Brain microvascular endothelial cell (primary cell): ENCODE measurements at regions not wholly inside any gene's neighbourhood (a gene's known extent, or its start where the extent isn't known, plus 50 kb on each side); places are given as distances from the start of the nearest gene placed in this dataset.

ENCODE experiments used
- DNase-seq: peaks from one replicate; pipeline ENCODE4 v3.0.0-alpha.2; 2020
- H3K27ac ChIP-seq: fragments of 250-450 bp; sonication (Bioruptor Pico); 2 replicates; pipeline ENCODE4 v1.5.1; 2020; ENCODE audit warnings: mild to moderate bottlenecking, moderate library complexity
- H3K27me3 ChIP-seq: fragments of 250-450 bp; sonication (Bioruptor Pico); replicated peaks from 2 replicates; pipeline ENCODE4 v1.5.1; 2020; ENCODE audit warnings: mild to moderate bottlenecking
- H3K36me3 ChIP-seq: fragments of 250-450 bp; sonication (Bioruptor Pico); replicated peaks from 2 replicates; pipeline ENCODE4 v1.5.1; 2020; ENCODE audit warnings: mild to moderate bottlenecking
- H3K4me3 ChIP-seq: 2 replicates; pipeline ENCODE4 v1.5.1; 2011; ENCODE audit warnings: low read depth, mild to moderate bottlenecking, control low read depth, low read length, moderate library complexity
- in situ Hi-C: cut with HindIII; loops from 2 replicates; pipeline ENCODE4 v1.10.0; 2017; ENCODE audit warnings: low sequenced_read_pairs, low pct_ligation_motif_present
- TF ChIP-seq, protein P1 (sequence below): IDR thresholded peaks from 2 replicates; pipeline ENCODE4 v1.5.1; 2011; ENCODE audit warnings: low read depth, mild to moderate bottlenecking, moderate library complexity, low read length, control low read depth, inconsistent platforms; ENCODE audit errors: missing control alignments

DNA sequence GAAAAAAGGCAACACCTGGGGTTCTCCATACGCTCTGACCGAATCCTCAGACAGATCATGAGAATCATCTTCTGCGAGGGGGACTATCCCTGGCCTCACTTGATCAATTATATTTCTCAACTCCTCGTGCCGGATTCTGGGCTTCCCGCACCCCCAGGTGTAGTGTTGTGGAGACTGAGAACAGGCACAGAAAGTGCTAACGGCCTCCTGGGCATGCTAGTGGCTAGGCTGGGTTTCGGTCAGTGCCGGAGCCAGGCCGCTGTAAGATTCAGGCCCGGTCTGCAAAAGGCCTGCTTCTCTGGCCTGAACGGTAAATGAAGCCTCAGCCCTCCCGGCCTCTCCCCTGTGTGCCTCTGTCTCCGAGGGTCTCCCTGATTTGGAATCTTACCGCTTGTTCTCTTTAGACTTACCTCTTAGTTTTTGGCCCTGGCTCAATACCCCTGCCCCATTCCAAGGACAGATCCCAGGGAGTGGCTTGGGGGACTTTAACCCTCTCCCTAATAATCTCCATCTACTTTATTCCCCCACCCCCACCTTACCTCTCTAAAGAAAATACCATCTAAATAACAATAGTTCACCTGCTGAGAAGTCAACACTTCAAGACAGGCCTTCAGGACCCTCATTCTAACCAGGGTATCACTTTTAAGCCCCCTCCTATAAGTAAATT lies 79.0 kb upstream of the MEDAG start:
- Histone ChIP-seq H3K4me3 (no peak overlapping the region), H3K27me3 (no peaks in the 10 kb centered on the region), H3K36me3 (no peaks in the 10 kb centered on the region), H3K27ac (no peak overlapping the region)
- in situ Hi-C loops: no loop called here
- TF ChIP-seq, protein P1, sequence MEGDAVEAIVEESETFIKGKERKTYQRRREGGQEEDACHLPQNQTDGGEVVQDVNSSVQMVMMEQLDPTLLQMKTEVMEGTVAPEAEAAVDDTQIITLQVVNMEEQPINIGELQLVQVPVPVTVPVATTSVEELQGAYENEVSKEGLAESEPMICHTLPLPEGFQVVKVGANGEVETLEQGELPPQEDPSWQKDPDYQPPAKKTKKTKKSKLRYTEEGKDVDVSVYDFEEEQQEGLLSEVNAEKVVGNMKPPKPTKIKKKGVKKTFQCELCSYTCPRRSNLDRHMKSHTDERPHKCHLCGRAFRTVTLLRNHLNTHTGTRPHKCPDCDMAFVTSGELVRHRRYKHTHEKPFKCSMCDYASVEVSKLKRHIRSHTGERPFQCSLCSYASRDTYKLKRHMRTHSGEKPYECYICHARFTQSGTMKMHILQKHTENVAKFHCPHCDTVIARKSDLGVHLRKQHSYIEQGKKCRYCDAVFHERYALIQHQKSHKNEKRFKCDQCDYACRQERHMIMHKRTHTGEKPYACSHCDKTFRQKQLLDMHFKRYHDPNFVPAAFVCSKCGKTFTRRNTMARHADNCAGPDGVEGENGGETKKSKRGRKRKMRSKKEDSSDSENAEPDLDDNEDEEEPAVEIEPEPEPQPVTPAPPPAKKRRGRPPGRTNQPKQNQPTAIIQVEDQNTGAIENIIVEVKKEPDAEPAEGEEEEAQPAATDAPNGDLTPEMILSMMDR: no peak
- DNase-seq: no peak

DNA sequence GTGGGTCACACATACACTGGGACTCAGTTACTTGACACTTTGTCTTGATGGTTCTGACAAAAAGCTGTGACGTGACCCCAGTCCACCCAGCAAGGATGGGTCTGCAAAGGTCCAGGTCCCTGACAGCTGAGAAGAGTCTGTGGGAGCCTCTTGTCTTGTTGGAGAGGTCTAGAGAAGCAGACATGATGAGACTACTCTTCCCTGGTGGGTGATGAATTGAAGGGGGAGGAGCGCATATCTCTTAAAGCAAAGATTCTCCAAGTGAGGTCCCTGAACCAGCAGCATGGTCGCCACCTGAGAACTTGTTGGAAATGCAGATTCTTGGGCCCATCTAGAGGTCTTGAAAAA lies 78.5 kb upstream of the MEDAG start:
- H3K4me3 ChIP-seq: no peak overlapping the region
- TF ChIP-seq, protein P1: no peak
- H3K27ac ChIP-seq: no peak overlapping the region
- no peaks in the 10 kb centered on the region for H3K36me3 ChIP-seq
- in situ Hi-C loops: no loop called here
- no peaks in the 10 kb centered on the region for H3K27me3 ChIP-seq
- DNase-seq: no peak

DNA sequence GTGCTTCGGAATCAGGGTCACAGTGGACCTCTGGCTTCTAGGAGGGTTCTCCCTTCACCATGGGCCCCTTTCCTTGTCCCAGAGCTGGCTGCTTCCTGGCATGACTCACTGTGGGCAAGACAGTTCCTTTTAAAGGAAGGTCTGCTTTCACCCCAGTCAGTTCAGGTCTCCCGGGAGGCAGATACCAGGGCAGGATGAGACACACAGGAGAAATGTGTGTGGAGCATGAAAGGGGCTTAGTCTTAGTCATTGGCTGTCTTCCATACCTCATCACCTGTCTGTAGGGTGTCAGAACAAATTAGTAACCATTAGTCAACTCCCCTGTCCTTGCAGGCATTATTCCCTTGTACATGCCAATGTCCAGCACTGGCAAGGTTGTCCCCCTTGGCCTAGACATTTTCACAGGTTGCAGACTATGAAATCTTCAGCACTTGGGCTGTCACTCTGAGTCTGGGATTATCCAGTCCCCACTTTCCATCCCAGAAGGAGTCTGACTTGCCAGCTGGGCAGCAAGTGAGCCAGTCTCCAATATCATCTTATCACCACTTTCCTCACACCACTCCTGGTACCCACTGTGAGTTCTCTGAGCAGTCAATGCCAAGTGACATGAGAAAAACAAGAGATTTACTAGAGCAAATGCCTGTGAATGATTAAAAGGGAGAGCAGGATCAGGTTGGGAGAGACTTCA lies 76.8 kb upstream of the MEDAG start:
- DNase-seq: peak; percentile 60
- H3K27me3 ChIP-seq: no peaks in the 10 kb centered on the region

DNA sequence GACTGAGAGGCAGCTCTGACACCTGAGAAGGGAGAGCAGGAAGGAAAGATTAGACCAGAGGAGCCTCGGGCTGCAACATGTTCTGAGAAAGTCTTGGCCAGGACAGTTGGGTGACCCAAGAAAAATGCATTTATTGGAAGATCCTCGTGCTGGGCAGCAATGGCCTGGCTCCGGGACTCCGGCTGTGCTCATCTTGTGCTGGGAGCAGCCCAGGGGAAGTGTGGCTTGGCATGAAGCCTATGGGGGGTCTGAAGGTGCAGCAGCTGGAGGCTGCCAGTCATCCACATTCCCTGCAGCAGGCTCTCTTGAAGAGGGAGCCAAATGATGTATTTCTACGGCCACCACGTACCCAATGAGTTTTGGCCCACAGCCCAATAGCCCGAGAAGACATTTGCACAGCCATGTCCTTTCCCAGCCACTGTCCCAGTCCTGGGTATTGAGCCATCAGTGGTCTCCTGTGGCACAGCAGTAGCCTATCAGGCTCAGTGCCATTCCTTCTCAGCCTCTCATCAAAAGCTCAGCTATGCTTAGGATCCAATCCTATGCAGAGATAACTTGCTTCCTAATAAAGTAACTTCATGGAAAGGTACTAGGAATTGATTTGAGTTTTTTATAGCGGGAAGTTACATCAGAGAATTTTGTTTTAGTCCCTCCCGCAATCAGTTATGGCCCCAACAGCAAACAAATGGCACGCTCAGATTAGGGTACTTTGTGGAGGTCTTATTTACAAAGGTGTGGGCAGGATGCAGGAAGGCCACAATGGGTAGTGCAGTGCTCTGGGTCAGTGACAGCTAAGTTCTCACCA lies 76.0 kb upstream of the MEDAG start:
- DNase-seq: no peak
- Histone ChIP-seq H3K27me3 (no peaks in the 10 kb centered on the region), H3K36me3 (no peaks in the 10 kb centered on the region), H3K4me3 (no peak overlapping the region), H3K27ac (no peak overlapping the region)
- TF ChIP-seq, protein P1: no peak
- in situ Hi-C loops: no loop called here

More for the DNA sequence above, 76.8 kb upstream of the MEDAG start:
- H3K27ac ChIP-seq: no peak overlapping the region
- H3K36me3 ChIP-seq: no peaks in the 10 kb centered on the region
- in situ Hi-C loops: no loop called here
- TF ChIP-seq, protein P1: no peak
- H3K4me3 ChIP-seq: no peak overlapping the region

DNA sequence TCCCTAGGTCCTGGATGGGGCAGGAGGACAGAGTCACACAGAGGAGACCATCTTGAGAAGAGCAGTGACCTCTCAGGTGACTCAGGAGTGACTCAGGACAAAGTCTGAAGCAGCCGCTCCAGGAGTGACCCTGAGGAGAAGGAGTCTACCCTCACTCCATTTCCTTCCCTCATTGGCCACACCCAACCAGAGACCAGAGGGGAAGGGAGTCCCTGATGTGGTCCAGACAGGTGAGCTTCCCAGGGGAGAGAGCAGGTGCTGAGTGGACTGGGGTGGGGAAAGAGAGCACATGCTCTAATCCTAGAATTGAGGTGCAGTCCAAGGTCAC lies 75.5 kb upstream of the MEDAG start:
- no peak overlapping the region for H3K27ac ChIP-seq

More for the DNA sequence above, 75.5 kb upstream of the MEDAG start:
- in situ Hi-C loops: no loop called here
- no peaks in the 10 kb centered on the region for H3K36me3 ChIP-seq
- DNase-seq: no peak
- TF ChIP-seq, protein P1: no peak
- H3K27me3 ChIP-seq: no peaks in the 10 kb centered on the region
- H3K4me3 ChIP-seq: no peak overlapping the region
